Mammary epithelial cell (primary cell): ENCODE measurements at regions not wholly inside any gene's neighbourhood (a gene's known extent, or its start where the extent isn't known, plus 50 kb on each side); places are given as distances from the start of the nearest gene placed in this dataset.

Experiments used
- EZH2 ChIP-seq: IDR thresholded peaks from 2 replicates; pipeline ENCODE4 v1.6.1; 2012; ENCODE audit warnings: low read length, inconsistent platforms, borderline replicate concordance
- TF ChIP-seq, protein P1 (sequence below), 2 donors: IDR thresholded peaks in 1 of 2; conservative IDR thresholded peaks in 1 of 2; 2 replicates each; pipeline ENCODE4 v1.5.1; 2011 to 2012; ENCODE audit warnings: inconsistent platforms in 2 of 2, low read length in 2 of 2, mild to moderate bottlenecking in 2 of 2, control low read depth in 1 of 2, low read depth in 1 of 2; ENCODE audit not compliant: insufficient read depth in 1 of 2; ENCODE audit errors: extremely low read depth in 1 of 2

- TF ChIP-seq, protein P1, sequence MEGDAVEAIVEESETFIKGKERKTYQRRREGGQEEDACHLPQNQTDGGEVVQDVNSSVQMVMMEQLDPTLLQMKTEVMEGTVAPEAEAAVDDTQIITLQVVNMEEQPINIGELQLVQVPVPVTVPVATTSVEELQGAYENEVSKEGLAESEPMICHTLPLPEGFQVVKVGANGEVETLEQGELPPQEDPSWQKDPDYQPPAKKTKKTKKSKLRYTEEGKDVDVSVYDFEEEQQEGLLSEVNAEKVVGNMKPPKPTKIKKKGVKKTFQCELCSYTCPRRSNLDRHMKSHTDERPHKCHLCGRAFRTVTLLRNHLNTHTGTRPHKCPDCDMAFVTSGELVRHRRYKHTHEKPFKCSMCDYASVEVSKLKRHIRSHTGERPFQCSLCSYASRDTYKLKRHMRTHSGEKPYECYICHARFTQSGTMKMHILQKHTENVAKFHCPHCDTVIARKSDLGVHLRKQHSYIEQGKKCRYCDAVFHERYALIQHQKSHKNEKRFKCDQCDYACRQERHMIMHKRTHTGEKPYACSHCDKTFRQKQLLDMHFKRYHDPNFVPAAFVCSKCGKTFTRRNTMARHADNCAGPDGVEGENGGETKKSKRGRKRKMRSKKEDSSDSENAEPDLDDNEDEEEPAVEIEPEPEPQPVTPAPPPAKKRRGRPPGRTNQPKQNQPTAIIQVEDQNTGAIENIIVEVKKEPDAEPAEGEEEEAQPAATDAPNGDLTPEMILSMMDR (conservative IDR thresholded peaks at IDR 0.05 in 1 of 2, IDR thresholded peaks at IDR 0.05 in 1 of 2; ENCODE audit: extremely low read depth in 1 of 2, insufficient read depth in 1 of 2, low read depth in 1 of 2, low read length in 2 of 2) = no peak
- no peak for TF ChIP-seq EZH2
Measured at GRCh38 chr15:38638811-38639210, 74.2 kb upstream of the RASGRP1 start.
